ENCODE measurements at regions not wholly inside any gene's neighbourhood (a gene's known extent, or its start where the extent isn't known, plus 50 kb on each side); places are given as distances from the start of the nearest gene placed in this dataset.
A peak's percentile ranks its signal among the peaks of the same experiment; 100 is the strongest.

DNA sequence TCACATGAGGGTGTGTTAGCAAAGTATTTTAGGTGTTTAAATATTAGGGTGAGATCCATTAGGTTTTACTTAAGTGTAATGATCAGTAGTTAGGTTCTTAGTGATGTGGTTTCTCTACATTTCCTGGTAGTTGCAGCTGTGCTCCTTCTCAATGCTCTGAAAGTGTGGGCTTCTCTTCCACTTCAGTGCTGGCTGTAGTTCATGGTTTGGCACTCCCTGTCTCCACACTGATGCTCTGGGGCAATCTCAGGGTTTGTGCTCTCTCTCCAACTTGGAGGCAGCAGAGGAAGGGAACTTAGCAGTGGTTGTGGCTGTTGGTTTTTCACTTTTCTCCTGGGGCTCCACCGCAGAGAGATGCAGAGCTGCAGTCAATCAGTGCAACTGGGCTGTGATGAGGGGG, 507.5 kb downstream of the TMEM232 start:
- Histone ChIP-seq H3K4me3 (ENCODE audit: low read depth in 1 of 2, low read length in 2 of 2) (no peak overlapping the region; a peak in 1 of 4 replicates), H3K4me2 (ENCODE audit: insufficient read depth, low read length) (peak overlapping the region; percentile 33; the same call in 1 of the 2 replicates), H2AFZ (ENCODE audit: low read depth, low read length) (no peak overlapping the region), H3K9me3 (ENCODE audit: insufficient read depth, low read length, severe bottlenecking) (peaks cover 39% of the 10 kb centered on the region), H3K36me3 (ENCODE audit: insufficient read depth, low read length) (no peaks in the 10 kb centered on the region), H3K9ac (ENCODE audit: low read depth, low read length) (no peak overlapping the region), H3K27ac (ENCODE audit: low read length) (peak overlapping the region; percentile 67), H3K79me2 (ENCODE audit: insufficient read depth, low read length) (no peaks in the 10 kb centered on the region), H3K4me1 (ENCODE audit: insufficient read depth, low read length) (peaks cover 23% of the 10 kb centered on the region), H3K27me3 (ENCODE audit: insufficient read depth, low read length, poor library complexity) (no peaks in the 10 kb centered on the region), H4K20me1 (ENCODE audit: insufficient read depth, low read length) (no peaks in the 10 kb centered on the region)
- ATAC-seq (ENCODE audit: insufficient read depth, low read depth) (peak; percentile 95), DNase-seq (peak; percentile 74)
- TF ChIP-seq EZH2 (IDR thresholded peaks at IDR 0.05; ENCODE audit: borderline replicate concordance, low read depth, low read length, severe bottlenecking) = no peak
- TF ChIP-seq, protein P1, sequence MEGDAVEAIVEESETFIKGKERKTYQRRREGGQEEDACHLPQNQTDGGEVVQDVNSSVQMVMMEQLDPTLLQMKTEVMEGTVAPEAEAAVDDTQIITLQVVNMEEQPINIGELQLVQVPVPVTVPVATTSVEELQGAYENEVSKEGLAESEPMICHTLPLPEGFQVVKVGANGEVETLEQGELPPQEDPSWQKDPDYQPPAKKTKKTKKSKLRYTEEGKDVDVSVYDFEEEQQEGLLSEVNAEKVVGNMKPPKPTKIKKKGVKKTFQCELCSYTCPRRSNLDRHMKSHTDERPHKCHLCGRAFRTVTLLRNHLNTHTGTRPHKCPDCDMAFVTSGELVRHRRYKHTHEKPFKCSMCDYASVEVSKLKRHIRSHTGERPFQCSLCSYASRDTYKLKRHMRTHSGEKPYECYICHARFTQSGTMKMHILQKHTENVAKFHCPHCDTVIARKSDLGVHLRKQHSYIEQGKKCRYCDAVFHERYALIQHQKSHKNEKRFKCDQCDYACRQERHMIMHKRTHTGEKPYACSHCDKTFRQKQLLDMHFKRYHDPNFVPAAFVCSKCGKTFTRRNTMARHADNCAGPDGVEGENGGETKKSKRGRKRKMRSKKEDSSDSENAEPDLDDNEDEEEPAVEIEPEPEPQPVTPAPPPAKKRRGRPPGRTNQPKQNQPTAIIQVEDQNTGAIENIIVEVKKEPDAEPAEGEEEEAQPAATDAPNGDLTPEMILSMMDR (IDR thresholded peaks at IDR 0.05; ENCODE audit: borderline replicate concordance, extremely low read depth, low read length, poor library complexity, severe bottlenecking) = no peak

- Histone ChIP-seq H2AFZ (ENCODE audit: low read depth, low read length) (no peak overlapping the region), H3K36me3 (ENCODE audit: insufficient read depth, low read length) (no peaks in the 10 kb centered on the region), H3K27me3 (ENCODE audit: insufficient read depth, low read length, poor library complexity) (no peaks in the 10 kb centered on the region), H3K27ac (ENCODE audit: low read length) (peak overlapping the region; percentile 67), H3K79me2 (ENCODE audit: insufficient read depth, low read length) (no peaks in the 10 kb centered on the region), H3K9ac (ENCODE audit: low read depth, low read length) (no peak overlapping the region), H4K20me1 (ENCODE audit: insufficient read depth, low read length) (no peaks in the 10 kb centered on the region), H3K4me3 (ENCODE audit: low read depth in 1 of 2, low read length in 2 of 2) (no peak overlapping the region; a peak in 1 of 4 replicates), H3K4me2 (ENCODE audit: insufficient read depth, low read length) (peak overlapping the region; percentile 33), H3K4me1 (ENCODE audit: insufficient read depth, low read length) (peaks cover 23% of the 10 kb centered on the region), H3K9me3 (ENCODE audit: insufficient read depth, low read length, severe bottlenecking) (peaks cover 39% of the 10 kb centered on the region)
- no peak for TF ChIP-seq EZH2 (IDR thresholded peaks at IDR 0.05; ENCODE audit: borderline replicate concordance, low read depth, low read length, severe bottlenecking)
- TF ChIP-seq, protein P1 (IDR thresholded peaks at IDR 0.05; ENCODE audit: borderline replicate concordance, extremely low read depth, low read length, poor library complexity, severe bottlenecking) = no peak
- DNase-seq (peak; percentile 63), ATAC-seq (ENCODE audit: insufficient read depth, low read depth) (peak; percentile 53)
Measured at GRCh38 chr5:110219769-110220168, 506.7 kb downstream of the TMEM232 start.

DNA sequence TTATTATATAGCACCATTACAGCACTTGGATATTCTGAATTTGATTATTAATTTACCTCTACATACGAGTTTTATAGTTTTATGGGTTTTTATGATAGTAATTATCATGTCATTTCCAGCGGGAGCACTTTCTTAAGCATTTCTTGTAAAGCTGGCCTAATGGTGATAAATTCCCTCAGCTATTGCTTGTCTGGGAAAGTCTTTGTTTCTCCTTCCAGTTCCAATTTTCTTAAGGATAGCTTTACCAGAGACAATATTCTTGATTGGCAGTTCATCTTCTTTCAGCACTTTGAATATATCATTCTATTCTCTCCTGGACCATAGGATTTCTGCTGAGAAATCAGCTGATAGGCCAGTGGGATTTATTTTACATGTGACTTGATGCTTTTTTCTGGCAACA, 505.4 kb downstream of the TMEM232 start:
- Histone ChIP-seq H3K36me3 (ENCODE audit: insufficient read depth, low read length) (no peaks in the 10 kb centered on the region), H3K9me3 (ENCODE audit: insufficient read depth, low read length, severe bottlenecking) (peaks cover 39% of the 10 kb centered on the region), H3K9ac (ENCODE audit: low read depth, low read length) (no peak overlapping the region), H3K27ac (ENCODE audit: low read length) (no peak overlapping the region), H4K20me1 (ENCODE audit: insufficient read depth, low read length) (no peaks in the 10 kb centered on the region), H3K27me3 (ENCODE audit: insufficient read depth, low read length, poor library complexity) (no peaks in the 10 kb centered on the region), H3K4me2 (ENCODE audit: insufficient read depth, low read length) (no peak overlapping the region), H3K4me3 (ENCODE audit: low read depth in 1 of 2, low read length in 2 of 2) (no peak overlapping the region), H3K4me1 (ENCODE audit: insufficient read depth, low read length) (peaks cover 23% of the 10 kb centered on the region), H2AFZ (ENCODE audit: low read depth, low read length) (no peak overlapping the region), H3K79me2 (ENCODE audit: insufficient read depth, low read length) (no peaks in the 10 kb centered on the region)
- TF ChIP-seq, protein P1 (IDR thresholded peaks at IDR 0.05; ENCODE audit: borderline replicate concordance, extremely low read depth, low read length, poor library complexity, severe bottlenecking) = no peak
- no peak for TF ChIP-seq EZH2 (IDR thresholded peaks at IDR 0.05; ENCODE audit: borderline replicate concordance, low read depth, low read length, severe bottlenecking)
- DNase-seq = no peak
- no peak for ATAC-seq (ENCODE audit: insufficient read depth, low read depth)

DNA sequence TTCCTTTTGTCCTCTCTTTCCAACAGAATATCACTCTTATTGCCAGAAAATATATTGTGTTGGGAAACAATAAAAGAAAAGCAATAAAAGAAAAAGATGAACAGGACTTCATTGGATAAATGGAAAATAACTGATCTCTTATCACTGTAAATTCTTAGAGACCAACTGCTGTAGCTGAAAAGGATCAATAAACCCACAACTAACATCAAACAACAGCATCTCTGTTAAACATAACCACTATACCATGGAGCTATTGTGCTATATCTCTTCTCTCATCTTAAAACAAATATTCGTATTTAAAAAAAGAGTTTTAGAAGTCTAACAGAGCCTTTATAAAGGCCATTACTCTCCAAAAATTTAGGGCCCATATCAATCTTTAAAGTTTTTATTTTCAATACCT, 502.4 kb downstream of the TMEM232 start:
- Histone ChIP-seq H3K36me3 (ENCODE audit: insufficient read depth, low read length) (no peaks in the 10 kb centered on the region), H3K79me2 (ENCODE audit: insufficient read depth, low read length) (no peaks in the 10 kb centered on the region), H2AFZ (ENCODE audit: low read depth, low read length) (no peak overlapping the region), H3K9ac (ENCODE audit: low read depth, low read length) (no peak overlapping the region), H3K27me3 (ENCODE audit: insufficient read depth, low read length, poor library complexity) (no peaks in the 10 kb centered on the region), H3K4me1 (ENCODE audit: insufficient read depth, low read length) (peaks cover 15% of the 10 kb centered on the region), H3K27ac (ENCODE audit: low read length) (no peak overlapping the region), H3K4me2 (ENCODE audit: insufficient read depth, low read length) (no peak overlapping the region), H3K4me3 (ENCODE audit: low read depth in 1 of 2, low read length in 2 of 2) (no peak overlapping the region), H3K9me3 (ENCODE audit: insufficient read depth, low read length, severe bottlenecking) (peaks cover 32% of the 10 kb centered on the region), H4K20me1 (ENCODE audit: insufficient read depth, low read length) (no peaks in the 10 kb centered on the region)
- ATAC-seq (ENCODE audit: insufficient read depth, low read depth) (no peak), DNase-seq (no peak)
- TF ChIP-seq EZH2 (IDR thresholded peaks at IDR 0.05; ENCODE audit: borderline replicate concordance, low read depth, low read length, severe bottlenecking) = no peak
- TF ChIP-seq, protein P1 (IDR thresholded peaks at IDR 0.05; ENCODE audit: borderline replicate concordance, extremely low read depth, low read length, poor library complexity, severe bottlenecking) = no peak

All from DND-41 (cell line).